HepG2 (cell line): ENCODE measurements at regions not wholly inside any gene's neighbourhood (a gene's known extent, or its start where the extent isn't known, plus 50 kb on each side); places are given as distances from the start of the nearest gene placed in this dataset.

ENCODE experiments used
- ATAC-seq: fragments of 200-7000 bp; cut with Tn5 transposase; 3 replicates; pipeline ENCODE4 v1.9.1; 2020; ENCODE audit warnings: mild to moderate bottlenecking, moderate library complexity
- BruUV-seq: library from RNA; stranded (reverse); fragments of 400-500 nt; replicated peaks from 2 replicates; lab custom pipeline; 2021; lab: Mats Ljungman, UMichigan
- CTCF ChIA-PET: fragments of 300-600 bp; formaldehyde crosslinking; extraction: SDS; loops from one replicate; lab custom pipeline; 2021; ENCODE audit warnings: low total read pairs, inconsistent platforms, low intra/inter-chr PET ratio; lab: Yijun Ruan, JAX
- POLR2A ChIA-PET: fragments of 350-600 bp; sonication (Branson Sonifier 250); formaldehyde crosslinking; loops from one replicate; lab custom pipeline; 2020; ENCODE audit warnings: antibody characterized with exemption, inconsistent platforms; lab: Yijun Ruan, JAX
- DNase-seq: peaks from one replicate; pipeline ENCODE4 v3.0.0-alpha.2; 2015; ENCODE audit warnings: low spot score
- FAIRE-seq: peaks from 3 replicates; lab custom pipeline; 2011; peaks lifted over from hg19 to GRCh38; lab: Jason Lieb, UNC
- H2AFZ ChIP-seq: one replicate; pipeline ENCODE4 v1.6.1; 2011; ENCODE audit warnings: low read length, inconsistent platforms
- H3K27ac ChIP-seq: fragments of 300-600 bp; 3 replicates; pipeline ENCODE4 v1.8.0; 2011; ENCODE audit warnings: mixed run types, mild to moderate bottlenecking, mixed read lengths, low read length, inconsistent platforms; ENCODE audit not compliant: insufficient read depth; ENCODE audit errors: extremely low read length
- H3K27me3 ChIP-seq, 2 experiments: fragments of 200-600 bp in 1 of 2; 2 replicates in 1 of 2; 3 replicates in 1 of 2; pipeline versions ENCODE4 v1.6.0 to v1.8.0; 2011; ENCODE audit warnings: low read length in 2 of 2, mild to moderate bottlenecking in 2 of 2, moderate library complexity in 2 of 2, inconsistent platforms in 1 of 2; ENCODE audit not compliant: insufficient read depth in 2 of 2, control insufficient read depth in 1 of 2
- H3K36me3 ChIP-seq, 2 experiments: fragments of 200-600 bp in 1 of 2; replicated peaks in 1 of 2; 2 replicates in 1 of 2; 3 replicates in 1 of 2; pipeline versions ENCODE4 v1.5.1 to v1.8.0; 2011; ENCODE audit warnings: low read length in 2 of 2, inconsistent platforms in 1 of 2; ENCODE audit not compliant: insufficient read depth in 2 of 2, control insufficient read depth in 1 of 2
- H3K4me1 ChIP-seq: 2 replicates; pipeline ENCODE4 v1.5.1; 2012; ENCODE audit warnings: low read length, inconsistent platforms; ENCODE audit not compliant: insufficient read depth
- H3K4me2 ChIP-seq: 2 replicates; pipeline ENCODE4 v1.6.0; 2011; ENCODE audit warnings: low read depth, low read length, inconsistent platforms
- H3K4me3 ChIP-seq, 3 experiments: fragments of 200-600 bp in 1 of 3; sonication (generic), shearing (Covaris generic) in 1 of 3; replicated peaks in 1 of 3; 2 replicates each; pipeline ENCODE4 v1.5.1; 2011 to 2016; ENCODE audit warnings: low read length in 3 of 3, inconsistent platforms in 2 of 3, low read depth in 2 of 3, mild to moderate bottlenecking in 2 of 3, control low read depth in 1 of 3, mixed read lengths in 1 of 3; ENCODE audit not compliant: insufficient read depth in 1 of 3
- H3K79me2 ChIP-seq: one replicate; pipeline ENCODE4 v1.6.1; 2011; ENCODE audit warnings: low read length, inconsistent platforms; ENCODE audit not compliant: insufficient read depth
- H3K9ac ChIP-seq: 2 replicates; pipeline ENCODE4 v1.6.0; 2011; ENCODE audit warnings: mild to moderate bottlenecking, low read depth, low read length, inconsistent platforms; ENCODE audit not compliant: insufficient read depth
- H3K9me3 ChIP-seq: 2 replicates; pipeline ENCODE4 v1.5.1; 2012; ENCODE audit warnings: mild to moderate bottlenecking, low read length
- H4K20me1 ChIP-seq: 2 replicates; pipeline ENCODE4 v1.6.0; 2011; ENCODE audit warnings: inconsistent platforms, mild to moderate bottlenecking, low read length, moderate library complexity; ENCODE audit not compliant: insufficient read depth
- HNF4A ChIP-seq: sonication (generic); formaldehyde crosslinking; IDR thresholded peaks from 2 replicates; pipeline ENCODE4 v1.4.0; 2020; ENCODE audit warnings: missing genetic modification reagents
- KDM5A ChIP-seq: fragments of 200-600 bp; sonication (generic); IDR thresholded peaks from 2 replicates; pipeline ENCODE4 v1.7.0; 2018; ENCODE audit warnings: antibody characterized with exemption, mild to moderate bottlenecking, low read length, borderline replicate concordance
- ZNF230 ChIP-seq: sonication (generic); formaldehyde crosslinking; IDR thresholded peaks from 2 replicates; pipeline ENCODE4 v1.4.0; 2020; ENCODE audit warnings: mild to moderate bottlenecking, missing genetic modification reagents
- ZNF367 ChIP-seq: sonication (generic); formaldehyde crosslinking; IDR thresholded peaks from 2 replicates; pipeline ENCODE4 v1.4.0; 2020; ENCODE audit warnings: missing genetic modification reagents, borderline replicate concordance
- WGBS: methylation state at CpG from one replicate; pipeline ENCODE4 v1.1.6; 2017; ENCODE audit warnings: low lambda C conversion rate; 5-methylcytosine and 5-hydroxymethylcytosine counted together
- in situ Hi-C: cut with HindIII; loops from 2 replicates; pipeline ENCODE4 v1.10.0; 2017; ENCODE audit warnings: low pct_unique_long_range_greater_than_20kb; ENCODE audit not compliant: extremely low pct_ligation_motif_present
- intact Hi-C: fragments of 100-400 bp; cut with micrococcal nuclease; formaldehyde crosslinking; loops from one replicate; pipeline ENCODE4 v1.10.0; 2022; ENCODE audit not compliant: unreplicated experiment

GRCh38 chr1:60695716-60696171 is 386.6 kb upstream of the NFIA start:
- H3K4me2 ChIP-seq, result no peak overlapping the region
- intact Hi-C loops (no loop called here), in situ Hi-C loops (no loop called here)
- no peaks in the 10 kb centered on the region for H3K36me3 ChIP-seq
- no TSS peak for BruUV-seq
- H3K9ac ChIP-seq, result no peak overlapping the region
- no peaks in the 10 kb centered on the region for H3K4me1 ChIP-seq
- TF ChIP-seq ZNF230 (CRISPR knock-in tag) (no peak), ZNF367 (CRISPR knock-in tag) (no peak), HNF4A (CRISPR knock-in tag) (no peak)
- ATAC-seq, result no peak
- no peak overlapping the region for H3K27ac ChIP-seq
- no peak for DNase-seq
- 25% methylated on average over 6 of the region's 6 CpGs for WGBS
- H2AFZ ChIP-seq, result no peak overlapping the region
- FAIRE-seq, result no peak
- ChIA-PET POLR2A (no interaction called here), CTCF (no interaction called here)
- no peak overlapping the region for H3K4me3 ChIP-seq
- H3K27me3 ChIP-seq, result no peaks in the 10 kb centered on the region
- no peaks in the 10 kb centered on the region for H3K79me2 ChIP-seq
- no peaks in the 10 kb centered on the region for H3K9me3 ChIP-seq
- no peaks in the 10 kb centered on the region for H4K20me1 ChIP-seq

- no peaks in the 10 kb centered on the region for H4K20me1 ChIP-seq
- no peaks in the 10 kb centered on the region for H3K9me3 ChIP-seq
- H3K36me3 ChIP-seq, result no peaks in the 10 kb centered on the region
- DNase-seq (no peak), ATAC-seq (no peak), FAIRE-seq (no peak)
- WGBS, result 35% methylated on average over 3 of the region's 4 CpGs
- in situ Hi-C loops, result no loop called here
- no peak overlapping the region for H3K4me3 ChIP-seq
- H2AFZ ChIP-seq, result no peak overlapping the region
- no peaks in the 10 kb centered on the region for H3K79me2 ChIP-seq
- H3K4me2 ChIP-seq, result no peak overlapping the region
- intact Hi-C loops, result no loop called here
- H3K27ac ChIP-seq, result no peak overlapping the region
- no TSS peak for BruUV-seq
- ChIA-PET CTCF (no interaction called here), POLR2A (no interaction called here)
- no peak overlapping the region for H3K9ac ChIP-seq
- no peaks in the 10 kb centered on the region for H3K27me3 ChIP-seq
- H3K4me1 ChIP-seq, result no peaks in the 10 kb centered on the region
- no peak for TF ChIP-seq KDM5A
These were observed 387.4 kb upstream of the NFIA start for GRCh38 chr1:60694980-60695379.
